IMR-90 (cell line): ENCODE measurements at regions not wholly inside any gene's neighbourhood (a gene's known extent, or its start where the extent isn't known, plus 50 kb on each side); places are given as distances from the start of the nearest gene placed in this dataset.

ENCODE experiments used
- BHLHE40 ChIP-seq: fragments of 150-350 bp; IDR thresholded peaks from 2 replicates; pipeline ENCODE4 v1.6.1; 2016; ENCODE audit warnings: mild to moderate bottlenecking, low read depth, low read length
- CTCF ChIP-seq: conservative IDR thresholded peaks from 2 replicates; pipeline ENCODE4 v1.5.1; 2012; ENCODE audit warnings: mild to moderate bottlenecking, low read depth, low read length, improper control_type of control experiment
- ELK1 ChIP-seq: fragments of 150-350 bp; IDR thresholded peaks from 2 replicates; pipeline ENCODE4 v1.6.1; 2016; ENCODE audit warnings: low read depth, mild to moderate bottlenecking, low read length, moderate library complexity, borderline replicate concordance
- MAFK ChIP-seq: IDR thresholded peaks from 2 replicates; pipeline ENCODE4 v1.6.1; 2012; ENCODE audit warnings: low read depth, low read length, improper control_type of control experiment
- POLR2A ChIP-seq: IDR thresholded peaks from 2 replicates; pipeline ENCODE4 v1.6.1; 2012; ENCODE audit warnings: mild to moderate bottlenecking, low read depth, low read length
- RCOR1 ChIP-seq: IDR thresholded peaks from 2 replicates; pipeline ENCODE4 v1.6.1; 2012; ENCODE audit warnings: mild to moderate bottlenecking, low read length, improper control_type of control experiment; ENCODE audit not compliant: insufficient replicate concordance

GRCh38 chr3:140756240-140757016 is 78.6 kb downstream of the TRIM42 start:
- TF ChIP-seq CTCF (no peak), POLR2A (no peak), MAFK (no peak), BHLHE40 (no peak), ELK1 (no peak), RCOR1 (no peak)
